Colon (tissue), 2 donors: ENCODE measurements at regions not wholly inside any gene's neighbourhood (a gene's known extent, or its start where the extent isn't known, plus 50 kb on each side); places are given as distances from the start of the nearest gene placed in this dataset.

Source experiments
- FAIRE-seq: peaks from 2 replicates; lab custom pipeline; 2012; peaks lifted over from hg19 to GRCh38; lab: Jason Lieb, UNC
- donor health status: control.
- donor health status: control.

- no peak for FAIRE-seq
These were observed 91.4 kb upstream of the FLRT2 start for GRCh38 chr14:85438481-85438942.

GRCh38 chr14:85439696-85440328, 90.1 kb upstream of the FLRT2 start:
- FAIRE-seq: no peak

DNA sequence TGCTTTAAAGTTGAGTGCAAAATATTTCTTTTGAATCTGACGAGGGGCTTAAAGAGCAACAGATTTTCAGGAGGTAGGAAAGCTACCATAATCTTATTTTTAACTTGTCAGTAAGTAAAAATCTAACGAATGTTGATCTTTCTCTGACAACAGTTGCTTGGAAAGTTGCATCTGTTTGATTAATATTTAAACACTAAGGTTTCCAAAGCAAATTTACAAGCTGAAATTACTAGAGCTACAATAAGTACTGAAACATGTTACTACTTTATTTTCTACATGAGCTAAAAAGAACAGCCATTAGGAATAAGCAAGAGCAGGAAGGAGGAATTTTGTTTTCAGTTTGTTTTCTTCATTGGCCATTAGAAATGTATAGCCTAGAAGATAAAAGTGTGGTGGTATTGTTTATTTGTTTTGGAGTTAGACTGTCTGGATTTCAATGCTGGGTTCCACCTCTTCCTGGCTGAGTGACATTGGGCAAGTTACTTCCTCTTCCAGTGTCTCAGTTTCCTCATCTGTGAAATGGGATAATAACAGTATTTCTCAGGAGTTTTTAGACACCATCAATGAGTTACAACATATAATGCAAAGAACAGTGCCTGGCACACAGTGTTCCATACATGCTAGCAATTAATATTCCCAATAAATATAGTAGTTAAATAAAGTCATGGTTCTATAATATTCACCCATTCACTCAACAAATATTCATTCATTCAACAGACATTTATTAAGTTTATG, 87.9 kb upstream of the FLRT2 start:
- no peak for FAIRE-seq

DNA sequence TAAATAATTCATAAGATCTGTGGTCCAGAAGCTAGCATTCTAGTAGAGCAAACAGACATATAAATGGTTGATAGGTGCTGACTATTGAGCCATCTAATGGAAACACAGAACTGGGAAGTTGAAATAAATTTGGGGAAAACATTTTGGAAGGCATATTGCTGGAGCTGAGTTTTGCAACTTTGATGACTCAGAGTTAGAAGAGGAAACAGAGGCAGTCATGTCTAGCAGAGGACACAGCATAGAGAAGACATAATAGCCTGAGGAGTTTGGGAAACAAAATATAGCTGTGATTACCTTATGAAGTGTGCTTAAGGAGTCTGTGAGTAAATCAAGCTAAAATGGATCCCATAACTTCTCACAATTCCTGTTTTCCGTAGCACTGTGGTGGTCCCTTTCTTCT, 86.9 kb upstream of the FLRT2 start:
- FAIRE-seq: no peak

DNA sequence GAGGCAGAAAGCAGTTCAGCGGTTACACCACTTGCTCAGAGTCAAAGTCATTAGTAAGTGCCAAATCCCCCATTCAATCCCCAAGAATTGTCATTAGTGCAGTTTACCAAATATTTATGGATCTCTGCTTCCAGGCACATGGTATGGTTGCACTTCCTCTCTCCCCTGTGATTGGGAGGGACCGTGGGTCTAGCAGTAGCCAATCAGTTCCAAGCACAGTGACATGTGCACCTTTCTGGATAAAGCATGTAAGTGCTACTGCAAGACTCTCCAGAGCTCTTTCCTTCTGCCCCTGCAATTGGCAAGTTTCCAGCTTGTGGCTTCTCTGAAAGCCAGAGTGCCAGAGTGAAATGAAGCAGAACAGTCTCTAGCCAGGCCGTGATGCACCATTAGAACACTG, 85.3 kb upstream of the FLRT2 start:
- FAIRE-seq: no peak

GRCh38 chr14:85445151-85445795, 84.7 kb upstream of the FLRT2 start:
- FAIRE-seq: no peak

DNA sequence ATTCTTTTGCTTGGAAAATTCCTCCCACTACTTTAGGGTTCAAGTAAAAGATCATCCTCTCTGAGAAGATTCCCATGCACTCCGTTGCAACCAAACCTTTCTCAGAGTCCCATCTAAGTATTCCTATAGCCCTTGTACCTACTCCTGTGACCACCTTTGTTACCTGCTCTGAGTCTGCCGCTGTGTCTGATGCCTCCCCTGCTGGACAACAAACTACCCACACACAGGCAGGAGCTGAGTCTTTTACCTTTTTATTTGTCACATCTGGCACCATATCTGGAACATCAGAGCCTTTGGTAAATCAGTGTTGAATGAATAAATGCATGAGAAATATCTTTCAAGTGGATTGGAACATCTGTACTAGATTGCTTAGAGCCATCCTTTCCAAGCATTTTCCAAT, 82.1 kb upstream of the FLRT2 start:
- FAIRE-seq: no peak

DNA sequence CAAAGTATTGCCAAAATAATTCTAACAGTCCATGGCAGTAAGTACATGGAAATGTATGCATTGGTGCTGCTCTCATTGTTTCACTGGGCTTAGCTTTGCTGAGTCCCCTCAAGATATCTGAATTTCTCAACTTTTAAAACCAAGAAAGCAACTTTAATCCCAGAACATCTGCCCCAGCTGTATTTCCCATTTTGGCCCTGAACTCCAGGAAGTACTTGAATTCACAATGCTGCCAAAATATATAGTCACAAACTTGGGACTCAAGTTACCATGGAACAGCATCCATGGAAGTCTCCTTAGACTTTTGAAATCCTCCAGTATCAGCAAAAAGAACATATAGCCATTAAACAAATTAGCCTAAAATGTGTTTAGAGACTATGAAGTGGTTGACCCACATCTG, 78.5 kb upstream of the FLRT2 start:
- FAIRE-seq: no peak

- FAIRE-seq: no peak
These were observed 76.3 kb upstream of the FLRT2 start for GRCh38 chr14:85453401-85454225.

GRCh38 chr14:85454226-85454813, 75.6 kb upstream of the FLRT2 start:
- no peak for FAIRE-seq

- FAIRE-seq: no peak
These were observed 70.5 kb upstream of the FLRT2 start for GRCh38 chr14:85459361-85460000.

GRCh38 chr14:85461432-85462133, 68.4 kb upstream of the FLRT2 start:
- no peak for FAIRE-seq

DNA sequence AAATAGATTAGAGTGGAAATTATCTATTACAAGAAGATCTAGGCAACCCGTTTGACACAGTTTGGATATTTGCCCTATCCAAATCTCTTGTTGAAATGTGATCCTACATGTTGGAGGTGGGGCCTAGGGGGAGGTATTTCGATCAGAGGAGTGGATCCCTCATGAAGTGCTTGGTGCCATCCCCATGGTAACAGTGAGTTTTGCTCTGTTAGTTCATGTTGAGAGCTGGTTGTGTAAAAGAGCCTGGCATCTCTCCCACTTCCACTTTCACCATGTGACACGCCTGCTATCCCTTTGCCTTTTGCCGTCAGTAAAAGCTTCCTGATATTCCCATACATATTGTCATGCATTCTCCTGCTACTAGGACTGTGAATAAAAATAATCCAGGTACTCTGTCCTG, 66.4 kb upstream of the FLRT2 start:
- no peak for FAIRE-seq

- FAIRE-seq: no peak
These were observed 65.6 kb upstream of the FLRT2 start for GRCh38 chr14:85464135-85464895.

DNA sequence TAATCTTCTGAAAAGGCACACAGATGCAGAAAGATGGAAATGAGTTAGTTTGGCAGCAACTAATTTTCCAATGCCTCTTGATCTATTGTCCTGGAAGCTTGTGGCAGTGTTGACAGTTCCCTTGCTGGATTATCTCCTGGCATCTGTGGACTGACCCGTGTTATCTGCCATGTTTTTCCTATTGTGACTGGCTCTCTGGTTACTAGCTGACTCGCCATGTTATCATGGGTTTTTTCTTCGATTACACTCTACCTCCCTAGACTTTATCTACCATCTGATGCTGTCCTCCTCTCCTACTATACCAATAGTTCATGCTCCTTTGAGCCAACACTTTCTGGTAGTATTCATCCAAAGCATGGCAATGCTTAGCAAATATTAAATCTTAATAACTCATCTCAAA, 63.3 kb upstream of the FLRT2 start:
- no peak for FAIRE-seq

- no peak for FAIRE-seq
These were observed 61.1 kb upstream of the FLRT2 start for GRCh38 chr14:85468816-85469215.

DNA sequence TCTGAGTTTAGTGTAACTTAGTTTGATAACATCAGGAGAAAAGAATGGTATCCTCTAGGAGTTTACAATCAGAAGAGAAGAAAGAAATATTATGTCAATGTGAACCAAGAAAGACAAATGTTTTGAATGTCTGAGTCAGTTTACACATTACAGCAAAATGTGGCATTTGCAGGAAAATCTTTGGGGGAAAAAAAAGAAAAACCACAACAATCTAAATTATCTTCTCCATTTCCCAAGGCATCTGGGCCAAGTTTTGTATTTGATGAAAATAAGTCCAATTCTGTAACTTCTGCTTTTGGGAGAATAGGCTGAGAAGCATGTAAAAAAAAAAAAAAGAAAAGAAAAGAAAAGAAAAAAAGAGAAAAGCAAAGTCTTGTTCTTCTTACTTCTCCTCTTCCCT, 58.8 kb upstream of the FLRT2 start:
- no peak for FAIRE-seq

DNA sequence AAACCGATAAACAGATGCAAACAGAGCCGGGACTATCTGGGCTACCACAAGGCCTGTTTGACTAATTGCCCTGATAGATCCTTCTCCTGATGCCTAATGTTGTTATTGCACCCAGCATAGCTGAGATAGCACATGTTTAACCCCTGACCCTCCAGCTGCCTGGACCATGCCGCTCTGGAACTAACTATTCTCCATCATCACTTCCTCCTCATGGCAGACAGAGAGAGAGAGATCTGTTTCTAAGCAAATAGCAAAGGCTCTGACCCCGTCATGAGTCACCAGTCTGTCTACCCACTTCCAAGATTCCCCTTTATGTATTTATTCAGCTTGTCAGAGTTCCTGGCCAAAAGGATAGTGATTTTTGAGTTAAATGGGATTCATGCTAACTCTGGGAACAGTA, 58.2 kb upstream of the FLRT2 start:
- no peak for FAIRE-seq

- FAIRE-seq: no peak
These were observed 55.5 kb upstream of the FLRT2 start for GRCh38 chr14:85474431-85474830.

DNA sequence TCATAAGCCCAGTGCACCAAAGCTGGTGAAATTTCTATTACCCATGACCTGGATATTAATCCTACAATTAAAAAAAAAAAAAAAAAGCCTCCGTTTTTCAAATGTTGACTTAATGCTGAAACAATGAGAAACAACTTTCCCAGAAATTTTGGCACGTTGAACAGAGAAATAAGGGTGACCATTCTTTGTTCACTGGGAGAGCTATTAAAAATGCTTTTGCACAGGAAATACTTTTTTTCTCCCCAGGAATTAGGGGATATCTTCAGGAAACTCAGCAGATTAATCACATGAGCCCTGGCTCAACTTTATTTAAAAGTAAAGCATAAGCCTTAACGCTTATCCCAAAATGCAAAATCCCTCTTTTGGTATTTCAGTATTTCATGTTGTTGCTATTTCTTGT, 54.8 kb upstream of the FLRT2 start:
- FAIRE-seq: no peak
